ENCODE measurements at regions not wholly inside any gene's neighbourhood (a gene's known extent, or its start where the extent isn't known, plus 50 kb on each side); places are given as distances from the start of the nearest gene placed in this dataset.

GRCh38 chr13:59326717-59327116 lies 837.0 kb downstream of the DIAPH3 start:
- intact Hi-C loops (cut with DNase I) = no loop called here

GRCh38 chr13:59330764-59331163 lies 833.0 kb downstream of the DIAPH3 start:
- H3K4me1 ChIP-seq = no peaks in the 10 kb centered on the region
- ATAC-seq = no peak

More at GRCh38 chr13:59326717-59327116, 837.0 kb downstream of the DIAPH3 start:
- Histone ChIP-seq H3K27ac (no peak overlapping the region), H3K9me3 (no peaks in the 10 kb centered on the region), H3K36me3 (no peaks in the 10 kb centered on the region), H3K4me3 (no peak overlapping the region), H3K4me1 (no peaks in the 10 kb centered on the region), H3K27me3 (ENCODE audit: low read depth) (no peaks in the 10 kb centered on the region)
- no peak for ATAC-seq
- no peak for TF ChIP-seq CTCF (IDR thresholded peaks at IDR 0.05)
- no peak for DNase-seq

GRCh38 chr13:59332966-59333365 lies 830.8 kb downstream of the DIAPH3 start:
- no peaks in the 10 kb centered on the region for H3K27me3 ChIP-seq (ENCODE audit: low read depth)
- no peak for TF ChIP-seq CTCF (IDR thresholded peaks at IDR 0.05)
- DNase-seq = no peak

More at GRCh38 chr13:59330764-59331163, 833.0 kb downstream of the DIAPH3 start:
- Histone ChIP-seq H3K9me3 (no peaks in the 10 kb centered on the region), H3K36me3 (no peaks in the 10 kb centered on the region), H3K4me3 (no peak overlapping the region), H3K27me3 (ENCODE audit: low read depth) (no peaks in the 10 kb centered on the region), H3K27ac (no peak overlapping the region)
- intact Hi-C loops (cut with DNase I) = no loop called here
- DNase-seq = no peak
- TF ChIP-seq CTCF (IDR thresholded peaks at IDR 0.05) = no peak

GRCh38 chr13:59337070-59337469 lies 826.7 kb downstream of the DIAPH3 start:
- TF ChIP-seq CTCF (IDR thresholded peaks at IDR 0.05) = no peak
- DNase-seq (no peak), ATAC-seq (no peak)
- Histone ChIP-seq H3K27ac (no peak overlapping the region), H3K4me1 (peaks cover 5% of the 10 kb centered on the region), H3K36me3 (no peaks in the 10 kb centered on the region), H3K4me3 (no peak overlapping the region), H3K9me3 (no peaks in the 10 kb centered on the region), H3K27me3 (ENCODE audit: low read depth) (no peaks in the 10 kb centered on the region)
- intact Hi-C loops (cut with DNase I) = no loop called here

More at GRCh38 chr13:59332966-59333365, 830.8 kb downstream of the DIAPH3 start:
- intact Hi-C loops (cut with DNase I) = no loop called here
- Histone ChIP-seq H3K36me3 (no peaks in the 10 kb centered on the region), H3K27ac (no peak overlapping the region), H3K4me1 (peaks cover 5% of the 10 kb centered on the region), H3K4me3 (no peak overlapping the region), H3K9me3 (no peaks in the 10 kb centered on the region)
- ATAC-seq = peak in 1 of 2 donors; percentile 31

- Histone ChIP-seq H3K36me3 (no peaks in the 10 kb centered on the region), H3K27ac (no peak overlapping the region), H3K4me1 (peaks cover 5% of the 10 kb centered on the region), H3K27me3 (ENCODE audit: low read depth) (no peaks in the 10 kb centered on the region), H3K9me3 (no peaks in the 10 kb centered on the region), H3K4me3 (no peak overlapping the region)
- intact Hi-C loops (cut with DNase I) = no loop called here
- DNase-seq = no peak
- TF ChIP-seq CTCF (IDR thresholded peaks at IDR 0.05) = no peak
- ATAC-seq = no peak
Observed at GRCh38 chr13:59340151-59340550, 823.6 kb downstream of the DIAPH3 start.

- Histone ChIP-seq H3K9me3 (no peaks in the 10 kb centered on the region), H3K36me3 (no peaks in the 10 kb centered on the region), H3K27ac (no peak overlapping the region), H3K27me3 (ENCODE audit: low read depth) (no peaks in the 10 kb centered on the region), H3K4me1 (peaks cover 5% of the 10 kb centered on the region), H3K4me3 (no peak overlapping the region)
- TF ChIP-seq CTCF (IDR thresholded peaks at IDR 0.05) = no peak
- ATAC-seq (no peak), DNase-seq (no peak)
- intact Hi-C loops (cut with DNase I) = no loop called here
Observed at GRCh38 chr13:59340581-59340980, 823.1 kb downstream of the DIAPH3 start.
